SK-N-SH treated with all-trans-retinoic acid at 6 μM for 48 hours (cell line): ENCODE measurements at regions not wholly inside any gene's neighbourhood (a gene's known extent, or its start where the extent isn't known, plus 50 kb on each side); places are given as distances from the start of the nearest gene placed in this dataset.

Experiments
- ARNTL ChIP-seq: fragments of 450-650 bp; formaldehyde crosslinking; IDR thresholded peaks from 2 replicates; pipeline ENCODE4 v1.5.0; 2020; ENCODE audit warnings: low read depth, mild to moderate bottlenecking, moderate library complexity, borderline replicate concordance
- BACH2 ChIP-seq: fragments of 250-450 bp; sonication (Bioruptor Pico); IDR thresholded peaks from 2 replicates; pipeline ENCODE4 v1.9.0; 2021; ENCODE audit warnings: mild to moderate bottlenecking, borderline replicate concordance
- ESRRG ChIP-seq: fragments of 250-450 bp; sonication (Bioruptor Pico); IDR thresholded peaks from 2 replicates; pipeline ENCODE4 v1.6.1; 2021; ENCODE audit warnings: mild to moderate bottlenecking
- ISL1 ChIP-seq: fragments of 250-450 bp; sonication (Bioruptor Pico); IDR thresholded peaks from 2 replicates; pipeline ENCODE4 v2.1.2; 2022; ENCODE audit warnings: mild to moderate bottlenecking, moderate library complexity
- OSR1 ChIP-seq: fragments of 250-450 bp; sonication (Bioruptor Pico); IDR thresholded peaks from 2 replicates; pipeline ENCODE4 v1.8.0; 2022; ENCODE audit warnings: moderate library complexity, mild to moderate bottlenecking, inconsistent platforms
- RARB ChIP-seq: fragments of 250-450 bp; sonication (Bioruptor Pico); IDR thresholded peaks from 2 replicates; pipeline ENCODE4 v1.8.0; 2021; ENCODE audit warnings: mild to moderate bottlenecking, moderate library complexity
- TCF4 ChIP-seq: fragments of 250-450 bp; sonication (Bioruptor Pico); IDR thresholded peaks from 2 replicates; pipeline ENCODE4 v1.8.0; 2021; ENCODE audit warnings: mild to moderate bottlenecking, moderate library complexity, borderline replicate concordance
- TOX ChIP-seq: fragments of 250-450 bp; sonication (Bioruptor Pico); IDR thresholded peaks from 2 replicates; pipeline ENCODE4 v1.8.0; 2021; ENCODE audit warnings: mild to moderate bottlenecking, moderate library complexity, borderline replicate concordance
- ZC3H10 ChIP-seq: fragments of 250-450 bp; sonication (Bioruptor Pico); IDR thresholded peaks from 2 replicates; pipeline ENCODE4 v1.5.1; 2021; ENCODE audit warnings: mild to moderate bottlenecking, moderate library complexity
- ZFP30 ChIP-seq: fragments of 450-650 bp; formaldehyde crosslinking; IDR thresholded peaks from 2 replicates; pipeline ENCODE4 v1.5.0; 2022; ENCODE audit warnings: mild to moderate bottlenecking, moderate library complexity
- ZNF565 ChIP-seq: fragments of 450-650 bp; formaldehyde crosslinking; conservative IDR thresholded peaks from 2 replicates; pipeline ENCODE4 v1.5.0; 2020; ENCODE audit warnings: low read depth, mild to moderate bottlenecking, moderate library complexity
- TF ChIP-seq, protein P1 (sequence below): fragments of 250-450 bp; sonication (Bioruptor Pico); IDR thresholded peaks from 2 replicates; pipeline ENCODE4 v1.5.1; 2020; ENCODE audit warnings: low read depth, mild to moderate bottlenecking, moderate library complexity
- TF ChIP-seq, protein P2 (sequence below): fragments of 250-450 bp; sonication (Bioruptor Pico); IDR thresholded peaks from 2 replicates; pipeline ENCODE4 v1.8.0; 2020; ENCODE audit warnings: mild to moderate bottlenecking, moderate library complexity, borderline replicate concordance

DNA sequence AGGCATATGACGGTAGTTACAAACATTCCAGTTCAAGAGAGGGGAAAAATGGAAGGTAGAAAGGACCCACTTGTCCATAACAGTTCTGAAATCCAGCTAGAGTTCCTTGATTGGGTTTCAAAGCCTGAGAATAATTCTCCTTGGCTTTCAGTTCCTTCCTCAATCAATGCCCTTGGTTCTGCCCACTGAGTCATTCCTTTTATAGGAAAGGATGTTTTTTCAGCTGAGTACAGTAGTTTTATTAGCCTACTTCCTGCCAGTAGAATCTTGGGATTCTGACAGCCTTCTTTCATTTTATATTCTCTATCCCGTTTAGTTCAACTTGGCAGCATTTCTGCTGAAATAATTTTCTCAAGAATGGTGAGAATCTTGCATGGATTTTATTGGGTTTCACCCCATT, 386.9 kb upstream of the SMC2 start:
- TF ChIP-seq OSR1 (no peak), TOX (CRISPR knock-in tag) (no peak), ARNTL (CRISPR knock-in tag) (no peak), TCF4 (no peak), ESRRG (CRISPR knock-in tag) (no peak), RARB (CRISPR knock-in tag) (no peak), ZFP30 (CRISPR knock-in tag) (no peak), ZNF565 (CRISPR knock-in tag) (no peak), ISL1 (CRISPR knock-in tag) (no peak), BACH2 (CRISPR knock-in tag) (no peak), ZC3H10 (no peak)
- TF ChIP-seq, protein P1, sequence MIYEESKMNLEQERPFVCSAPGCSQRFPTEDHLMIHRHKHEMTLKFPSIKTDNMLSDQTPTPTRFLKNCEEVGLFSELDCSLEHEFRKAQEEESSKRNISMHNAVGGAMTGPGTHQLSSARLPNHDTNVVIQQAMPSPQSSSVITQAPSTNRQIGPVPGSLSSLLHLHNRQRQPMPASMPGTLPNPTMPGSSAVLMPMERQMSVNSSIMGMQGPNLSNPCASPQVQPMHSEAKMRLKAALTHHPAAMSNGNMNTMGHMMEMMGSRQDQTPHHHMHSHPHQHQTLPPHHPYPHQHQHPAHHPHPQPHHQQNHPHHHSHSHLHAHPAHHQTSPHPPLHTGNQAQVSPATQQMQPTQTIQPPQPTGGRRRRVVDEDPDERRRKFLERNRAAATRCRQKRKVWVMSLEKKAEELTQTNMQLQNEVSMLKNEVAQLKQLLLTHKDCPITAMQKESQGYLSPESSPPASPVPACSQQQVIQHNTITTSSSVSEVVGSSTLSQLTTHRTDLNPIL = no peak
- TF ChIP-seq, protein P2, sequence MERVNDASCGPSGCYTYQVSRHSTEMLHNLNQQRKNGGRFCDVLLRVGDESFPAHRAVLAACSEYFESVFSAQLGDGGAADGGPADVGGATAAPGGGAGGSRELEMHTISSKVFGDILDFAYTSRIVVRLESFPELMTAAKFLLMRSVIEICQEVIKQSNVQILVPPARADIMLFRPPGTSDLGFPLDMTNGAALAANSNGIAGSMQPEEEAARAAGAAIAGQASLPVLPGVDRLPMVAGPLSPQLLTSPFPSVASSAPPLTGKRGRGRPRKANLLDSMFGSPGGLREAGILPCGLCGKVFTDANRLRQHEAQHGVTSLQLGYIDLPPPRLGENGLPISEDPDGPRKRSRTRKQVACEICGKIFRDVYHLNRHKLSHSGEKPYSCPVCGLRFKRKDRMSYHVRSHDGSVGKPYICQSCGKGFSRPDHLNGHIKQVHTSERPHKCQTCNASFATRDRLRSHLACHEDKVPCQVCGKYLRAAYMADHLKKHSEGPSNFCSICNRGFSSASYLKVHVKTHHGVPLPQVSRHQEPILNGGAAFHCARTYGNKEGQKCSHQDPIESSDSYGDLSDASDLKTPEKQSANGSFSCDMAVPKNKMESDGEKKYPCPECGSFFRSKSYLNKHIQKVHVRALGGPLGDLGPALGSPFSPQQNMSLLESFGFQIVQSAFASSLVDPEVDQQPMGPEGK (CRISPR knock-in tag) = no peak
